Renal cortical epithelial cell (primary cell): ENCODE measurements at regions not wholly inside any gene's neighbourhood (a gene's known extent, or its start where the extent isn't known, plus 50 kb on each side); places are given as distances from the start of the nearest gene placed in this dataset.
"Not testable (repeated sequence)": the region's sequence is repeated elsewhere in the genome, so short reads cannot be mapped to it uniquely, and the experiment has no call there.

Source experiments
- DNase-seq: peaks from one replicate; pipeline ENCODE4 v3.0.0-alpha.2; 2011; ENCODE audit warnings: low read depth

GRCh38 chr10:31123946-31124345 is 92.3 kb upstream of the ZNF438 start:
- no peak for DNase-seq

DNA sequence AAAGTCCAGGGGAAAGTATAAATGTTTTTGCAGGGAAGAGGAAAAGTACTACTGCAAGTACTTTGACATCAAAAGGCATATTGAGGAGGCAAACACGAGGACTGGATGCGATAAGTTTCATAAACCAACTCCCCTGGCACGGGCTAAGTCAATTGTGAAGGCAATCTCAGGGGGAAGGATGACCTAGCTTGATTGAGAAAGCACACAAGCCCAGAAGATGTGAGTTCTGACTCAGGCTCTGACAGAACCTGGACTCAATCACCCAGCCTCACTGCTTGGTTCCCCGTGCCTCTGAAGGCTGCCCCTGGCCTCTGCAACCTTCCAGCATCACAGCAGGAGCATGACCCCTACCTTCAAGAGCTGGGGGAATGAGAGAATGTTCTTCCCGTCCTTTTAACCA is 93.2 kb upstream of the ZNF438 start:
- DNase-seq = no peak

- no peak for DNase-seq
Observed at GRCh38 chr10:31125789-31126188, 94.1 kb upstream of the ZNF438 start.

DNA sequence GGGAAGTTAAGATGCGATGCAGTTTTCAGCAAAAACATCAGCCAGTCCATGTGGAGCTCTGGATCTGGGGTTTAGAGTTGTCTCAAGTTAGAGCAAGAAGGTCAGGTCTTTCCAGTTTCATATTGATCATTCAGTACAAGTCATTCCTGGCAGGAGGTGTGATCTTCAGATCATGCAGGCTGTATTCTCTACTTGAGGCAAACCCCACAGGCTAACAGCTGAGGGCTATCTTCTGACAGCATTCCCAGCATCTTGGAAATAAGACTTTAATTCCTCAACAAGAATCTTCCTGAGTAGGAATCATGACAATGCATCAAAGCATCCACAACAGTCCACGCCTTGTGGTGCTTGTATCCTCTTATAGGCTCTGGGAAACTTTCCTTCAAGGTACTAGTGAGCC is 94.9 kb upstream of the ZNF438 start:
- DNase-seq = no peak

DNA sequence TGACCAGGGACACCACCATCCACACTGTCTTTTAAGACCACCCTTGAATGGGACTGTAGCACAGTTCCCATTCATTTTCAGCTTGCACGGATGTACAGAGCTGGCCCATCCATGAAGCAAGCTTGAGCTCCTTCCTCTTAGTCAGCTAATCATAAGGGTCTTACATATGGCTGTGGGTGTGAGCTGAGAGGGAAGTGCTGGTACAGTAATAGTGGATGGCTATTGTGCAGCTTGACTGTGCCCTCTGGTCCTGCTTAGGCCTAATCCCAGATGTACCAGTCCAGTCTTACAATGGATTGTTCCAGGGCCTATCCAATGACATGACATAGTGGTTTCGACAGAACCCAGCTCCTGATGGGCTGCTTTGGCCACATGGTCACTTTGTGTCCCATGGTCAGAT is 96.9 kb upstream of the ZNF438 start:
- no peak for DNase-seq

- DNase-seq = peak; percentile 90
Observed at GRCh38 chr10:31129271-31129670, 97.6 kb upstream of the ZNF438 start.

DNA sequence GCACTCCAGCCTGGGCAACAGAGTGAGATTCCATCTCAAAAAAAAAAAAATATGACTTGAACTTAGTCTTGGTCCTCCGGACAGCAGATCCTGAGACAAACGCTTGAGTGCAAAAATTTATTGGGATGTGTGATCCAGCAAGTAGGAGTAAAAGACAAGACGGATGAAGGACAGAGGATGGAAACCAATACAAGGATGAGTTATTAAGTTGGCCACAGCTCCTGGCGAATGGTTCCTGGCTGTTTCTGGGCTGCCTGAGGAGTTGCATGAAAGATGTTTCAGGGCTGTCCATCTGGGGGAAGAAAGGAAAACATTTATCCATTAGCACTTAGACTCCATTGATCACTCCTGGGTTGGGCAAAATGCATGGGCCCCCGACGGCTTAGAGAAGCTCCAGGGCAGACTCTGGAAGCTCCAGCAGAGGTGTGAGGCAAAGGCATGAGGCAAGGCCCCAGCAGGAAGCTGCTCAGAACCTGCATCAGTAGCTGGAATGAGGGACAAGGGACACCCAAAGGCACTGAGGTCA is 98.3 kb upstream of the ZNF438 start:
- no peak for DNase-seq

GRCh38 chr10:31130406-31130805 is 98.7 kb upstream of the ZNF438 start:
- no peak for DNase-seq

DNA sequence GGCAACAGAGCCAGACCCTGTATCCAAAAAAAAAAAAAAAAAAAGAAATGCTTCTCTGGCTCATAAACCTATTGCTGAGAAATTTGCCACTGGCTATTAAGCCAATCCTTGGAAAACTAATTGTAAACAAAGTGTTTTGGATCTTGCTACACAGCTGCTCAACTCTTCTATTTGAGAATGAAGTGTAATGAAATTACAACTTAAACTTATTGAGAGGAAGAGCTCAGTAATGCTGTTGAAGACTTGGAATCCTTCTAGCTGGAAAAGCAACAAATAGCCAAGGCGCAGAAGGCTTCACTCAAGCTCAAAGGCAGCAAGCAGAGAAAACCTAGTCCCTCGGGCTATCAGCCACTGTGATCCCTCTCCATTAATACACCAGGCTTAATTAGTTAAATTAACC is 99.6 kb upstream of the ZNF438 start:
- DNase-seq = no peak

DNA sequence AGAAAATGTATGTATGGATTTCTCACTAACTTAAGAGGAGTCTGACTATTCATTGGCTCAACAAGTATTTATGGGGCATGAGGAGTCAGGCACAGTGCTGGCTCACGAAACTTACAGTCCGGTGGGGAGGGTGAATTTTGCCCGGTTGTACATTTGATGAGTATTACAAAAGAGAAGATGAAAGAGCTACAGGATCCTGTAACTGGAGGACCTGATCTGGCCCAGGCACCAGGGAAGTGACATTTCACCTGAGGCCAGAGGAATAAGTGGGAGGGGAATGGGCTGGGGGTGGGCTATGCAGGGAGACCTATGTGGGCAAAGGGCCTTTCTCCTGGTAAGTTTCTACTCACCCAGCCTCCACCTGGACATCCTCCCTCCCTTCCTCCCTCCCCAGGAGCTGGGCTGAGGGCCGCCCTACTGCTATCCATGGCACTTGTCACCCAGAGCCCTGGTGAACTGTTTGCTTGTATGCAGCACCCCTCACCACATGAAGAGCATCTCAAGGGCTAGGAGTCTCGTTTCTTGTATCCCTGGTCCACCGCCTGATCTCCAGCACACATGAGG is 101.1 kb upstream of the ZNF438 start:
- no peak for DNase-seq

GRCh38 chr10:31133251-31133791 is 101.7 kb upstream of the ZNF438 start:
- no peak for DNase-seq

DNA sequence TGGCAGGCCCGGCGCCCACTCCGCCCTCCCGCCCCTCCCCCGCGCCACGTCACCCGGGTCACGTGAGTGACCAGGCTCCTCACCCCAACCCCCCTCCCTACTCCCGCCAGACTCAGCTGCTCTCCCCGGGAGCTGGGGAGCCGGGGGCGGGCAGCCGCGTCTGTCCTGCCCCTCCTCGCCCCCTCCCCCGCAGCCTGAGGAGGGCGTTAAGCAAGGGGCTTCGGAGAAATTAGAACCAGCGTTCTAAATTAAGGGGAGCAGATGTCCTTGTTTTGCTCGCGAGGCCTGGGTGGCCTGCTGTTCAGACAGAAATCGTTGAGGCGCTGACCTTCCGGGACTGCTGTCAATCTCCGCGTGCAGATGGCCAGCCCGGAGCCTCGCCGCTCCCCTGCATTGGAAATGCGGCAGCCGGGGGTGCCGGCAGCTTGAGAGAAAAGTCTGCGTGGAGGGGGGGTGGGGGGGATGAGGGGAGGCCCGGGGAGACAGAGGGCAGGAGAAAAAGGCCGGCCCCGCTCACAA is 102.2 kb upstream of the ZNF438 start:
- peak; percentile 28 for DNase-seq

- peak; percentile 97 for DNase-seq
Observed at GRCh38 chr10:31134311-31134952, 102.8 kb upstream of the ZNF438 start.

GRCh38 chr10:31135171-31135570 is 103.5 kb upstream of the ZNF438 start:
- no peak for DNase-seq

- DNase-seq = not testable (repeated sequence)
Observed at GRCh38 chr10:31135791-31136190, 104.1 kb upstream of the ZNF438 start.

GRCh38 chr10:31136386-31136785 is 104.7 kb upstream of the ZNF438 start:
- DNase-seq = no peak

DNA sequence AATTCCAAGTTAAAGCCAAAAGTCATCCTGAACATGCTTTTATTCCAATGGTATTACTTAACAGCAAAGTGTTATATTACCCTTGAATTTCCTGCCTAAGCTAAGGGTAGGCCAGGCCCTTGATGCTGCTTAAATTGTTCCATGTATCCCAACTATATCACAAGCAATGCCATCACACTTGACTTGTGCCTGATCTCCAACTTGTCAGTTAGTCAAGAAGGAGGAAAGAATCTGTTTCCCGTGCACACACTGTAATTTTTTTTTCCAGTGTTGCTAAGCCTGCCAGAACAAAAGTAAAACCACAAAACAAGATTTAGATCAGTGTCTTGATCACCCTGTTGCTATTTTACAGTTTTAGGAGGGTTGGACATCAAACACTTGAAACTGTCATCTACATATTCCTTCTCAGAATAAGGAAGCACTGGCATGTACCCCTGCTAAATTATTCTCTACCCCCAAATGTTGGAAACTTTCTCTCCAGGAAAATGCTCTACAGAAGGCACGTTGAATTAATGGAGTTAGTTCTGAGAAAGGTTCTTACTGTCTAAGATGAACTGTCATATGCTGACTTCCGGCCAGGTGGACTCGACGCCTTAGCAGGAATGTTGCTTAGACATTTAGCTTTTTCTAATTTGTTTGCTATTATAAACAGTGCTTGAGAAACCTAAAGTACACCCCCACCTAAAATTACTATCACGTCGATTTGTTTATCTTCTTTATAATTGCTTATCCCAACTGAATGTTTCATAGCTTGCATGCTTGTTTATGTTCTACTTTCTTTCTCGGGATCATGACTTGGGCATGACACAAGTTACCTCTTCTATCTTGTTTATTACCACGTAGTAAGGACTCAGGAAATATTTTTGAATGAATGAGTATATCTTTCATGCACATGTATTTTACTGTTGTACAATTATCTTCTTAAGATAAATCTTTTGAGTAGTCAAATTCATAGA is 105.5 kb upstream of the ZNF438 start:
- peak; percentile 26 for DNase-seq

DNA sequence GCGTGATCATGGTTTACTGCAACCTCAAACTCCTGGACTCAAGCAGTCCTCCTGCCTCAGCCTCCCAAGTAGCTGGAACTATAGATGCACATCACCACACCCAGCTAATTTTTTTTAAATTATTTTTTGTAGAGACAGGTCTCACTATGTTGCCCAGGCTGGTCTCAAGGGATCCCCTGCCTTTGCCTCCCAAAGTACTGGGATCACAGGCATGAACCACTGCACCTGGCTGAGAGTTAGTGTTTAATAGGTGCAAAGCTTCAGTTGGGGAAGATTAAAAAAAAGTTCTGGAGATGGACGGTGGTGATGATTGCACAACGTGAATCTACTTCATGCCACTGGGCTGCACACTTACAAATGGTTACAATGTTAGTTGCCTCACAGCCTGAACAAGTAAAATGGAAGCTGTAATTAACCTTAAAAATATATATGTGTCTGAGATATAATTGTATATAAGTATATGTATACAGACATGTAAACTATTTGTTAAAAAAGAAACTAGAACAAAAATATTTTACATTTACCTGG is 106.4 kb upstream of the ZNF438 start:
- DNase-seq = peak; percentile 23

- DNase-seq = no peak
Observed at GRCh38 chr10:31139497-31139896, 107.8 kb upstream of the ZNF438 start.

- no peak for DNase-seq
Observed at GRCh38 chr10:31140716-31141115, 109.1 kb upstream of the ZNF438 start.

- DNase-seq = peak; percentile 83
Observed at GRCh38 chr10:31142026-31142425, 110.4 kb upstream of the ZNF438 start.
